ENCODE measurements at regions not wholly inside any gene's neighbourhood (a gene's known extent, or its start where the extent isn't known, plus 50 kb on each side); places are given as distances from the start of the nearest gene placed in this dataset.

DNA sequence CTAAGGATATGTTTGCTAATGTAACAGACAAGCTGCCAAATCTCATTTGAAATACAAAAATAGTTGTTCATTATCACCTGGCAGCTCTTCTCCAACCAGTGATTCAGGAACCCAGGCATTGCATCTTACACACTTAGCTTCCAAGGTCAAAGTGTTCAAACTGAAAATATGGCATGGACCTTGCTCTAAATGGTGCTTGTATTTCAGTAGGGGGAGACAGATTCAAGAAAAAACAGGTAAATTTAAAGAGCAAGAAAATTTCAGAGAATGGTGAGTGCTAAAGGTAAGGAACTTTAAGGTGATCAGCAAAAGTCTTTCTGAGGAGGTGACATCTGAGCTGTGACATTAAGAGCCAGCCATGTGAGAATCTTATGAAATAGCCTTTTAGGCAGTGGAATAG, 82.8 kb upstream of the E2F8 start:
- TF ChIP-seq, protein P1, sequence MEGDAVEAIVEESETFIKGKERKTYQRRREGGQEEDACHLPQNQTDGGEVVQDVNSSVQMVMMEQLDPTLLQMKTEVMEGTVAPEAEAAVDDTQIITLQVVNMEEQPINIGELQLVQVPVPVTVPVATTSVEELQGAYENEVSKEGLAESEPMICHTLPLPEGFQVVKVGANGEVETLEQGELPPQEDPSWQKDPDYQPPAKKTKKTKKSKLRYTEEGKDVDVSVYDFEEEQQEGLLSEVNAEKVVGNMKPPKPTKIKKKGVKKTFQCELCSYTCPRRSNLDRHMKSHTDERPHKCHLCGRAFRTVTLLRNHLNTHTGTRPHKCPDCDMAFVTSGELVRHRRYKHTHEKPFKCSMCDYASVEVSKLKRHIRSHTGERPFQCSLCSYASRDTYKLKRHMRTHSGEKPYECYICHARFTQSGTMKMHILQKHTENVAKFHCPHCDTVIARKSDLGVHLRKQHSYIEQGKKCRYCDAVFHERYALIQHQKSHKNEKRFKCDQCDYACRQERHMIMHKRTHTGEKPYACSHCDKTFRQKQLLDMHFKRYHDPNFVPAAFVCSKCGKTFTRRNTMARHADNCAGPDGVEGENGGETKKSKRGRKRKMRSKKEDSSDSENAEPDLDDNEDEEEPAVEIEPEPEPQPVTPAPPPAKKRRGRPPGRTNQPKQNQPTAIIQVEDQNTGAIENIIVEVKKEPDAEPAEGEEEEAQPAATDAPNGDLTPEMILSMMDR (conservative IDR thresholded peaks at IDR 0.05; ENCODE audit: low read depth, low read length), result peak; percentile 53
- peak; percentile 48 for DNase-seq (ENCODE audit: low read depth)
- H3K4me3 ChIP-seq (ENCODE audit: low read depth, low read length), result no peak overlapping the region

DNA sequence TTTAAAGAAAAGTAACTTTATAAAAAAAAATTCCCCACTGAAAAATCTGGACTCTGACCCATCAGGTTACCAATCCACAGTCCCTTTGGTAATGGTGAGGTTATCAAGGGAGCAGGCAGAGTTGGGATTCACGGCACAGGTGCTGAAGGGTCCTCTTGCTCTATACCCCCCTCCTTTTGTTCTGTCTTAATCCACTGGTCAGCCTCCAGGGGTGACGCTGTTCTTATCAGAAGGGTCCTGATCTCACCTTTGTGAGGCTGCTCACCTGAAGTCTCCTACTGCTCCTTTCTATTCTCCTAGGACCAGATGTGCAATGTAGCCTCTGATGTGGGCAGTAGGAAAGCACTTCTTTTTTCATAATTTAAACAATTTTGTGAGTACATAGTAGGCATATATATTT, 80.6 kb upstream of the E2F8 start:
- no peak for DNase-seq (ENCODE audit: low read depth)
- H3K4me3 ChIP-seq (ENCODE audit: low read depth, low read length), result no peak overlapping the region
- TF ChIP-seq, protein P1 (conservative IDR thresholded peaks at IDR 0.05; ENCODE audit: low read depth, low read length), result no peak

DNA sequence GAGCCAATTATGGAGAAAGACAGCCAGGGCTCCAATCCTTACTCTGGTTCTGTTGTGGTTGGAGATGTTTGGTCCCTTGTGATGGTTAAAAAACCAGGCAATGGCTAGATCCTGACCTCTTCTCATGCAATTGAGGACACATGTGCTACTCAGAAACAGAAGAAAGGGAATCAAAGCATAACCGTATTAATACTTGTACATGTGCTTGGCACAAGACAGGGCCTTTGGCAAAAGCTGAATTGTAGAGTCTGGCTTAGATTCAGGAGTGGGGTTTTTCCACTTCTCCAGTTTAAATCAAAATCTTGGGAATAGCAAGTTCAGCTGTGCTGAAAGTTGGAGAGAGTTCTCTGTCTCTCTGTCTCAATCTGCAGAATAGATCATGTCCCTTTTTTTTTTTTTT, 80.1 kb upstream of the E2F8 start:
- no peak overlapping the region for H3K4me3 ChIP-seq (ENCODE audit: low read depth, low read length)
- TF ChIP-seq, protein P1 (conservative IDR thresholded peaks at IDR 0.05; ENCODE audit: low read depth, low read length), result no peak
- no peak for DNase-seq (ENCODE audit: low read depth)

DNA sequence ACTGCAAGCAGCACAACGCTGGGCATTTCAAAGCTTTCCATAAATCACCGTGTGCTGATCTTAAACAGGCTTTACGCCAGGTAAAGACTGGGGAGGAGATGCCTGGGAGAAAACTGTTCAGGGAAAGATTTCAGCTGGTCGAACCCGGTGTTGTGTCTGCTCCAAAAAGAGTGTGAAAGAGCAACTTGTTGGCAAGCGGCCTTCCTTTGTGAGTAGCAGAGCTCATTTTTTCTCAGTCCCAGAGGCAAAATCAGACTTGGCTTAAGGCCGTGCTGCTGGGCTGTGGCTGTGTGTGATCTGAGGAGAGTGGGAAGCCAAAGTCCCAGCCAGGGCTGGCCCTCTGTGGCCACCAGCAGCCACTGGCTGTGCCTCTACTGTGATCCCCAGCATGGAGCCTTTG, 75.7 kb upstream of the E2F8 start:
- H3K4me3 ChIP-seq (ENCODE audit: low read depth, low read length), result no peak overlapping the region
- no peak for DNase-seq (ENCODE audit: low read depth)
- TF ChIP-seq, protein P1 (conservative IDR thresholded peaks at IDR 0.05; ENCODE audit: low read depth, low read length), result no peak

DNA sequence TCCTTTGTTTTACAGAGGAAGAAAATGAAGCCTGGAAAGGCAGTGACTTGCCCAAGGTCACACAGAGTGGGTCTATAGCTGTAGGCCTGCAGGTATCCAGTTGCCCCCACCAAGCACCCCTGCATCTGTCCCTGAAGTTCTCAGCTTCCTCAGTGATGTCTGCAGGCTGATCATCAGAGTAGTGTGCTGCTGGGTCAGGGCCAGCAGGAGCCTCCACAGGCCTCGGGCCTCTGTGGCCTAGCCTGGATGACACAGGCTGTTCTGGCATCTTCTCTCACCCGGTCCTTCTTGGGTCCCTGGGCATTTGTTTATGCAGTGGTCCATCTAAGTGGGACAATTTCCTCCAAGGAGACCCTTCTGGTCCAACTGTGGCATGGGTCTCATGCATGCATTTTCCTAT, 74.8 kb upstream of the E2F8 start:
- H3K4me3 ChIP-seq (ENCODE audit: low read depth, low read length), result no peak overlapping the region
- no peak for DNase-seq (ENCODE audit: low read depth)
- TF ChIP-seq, protein P1 (conservative IDR thresholded peaks at IDR 0.05; ENCODE audit: low read depth, low read length), result no peak

DNA sequence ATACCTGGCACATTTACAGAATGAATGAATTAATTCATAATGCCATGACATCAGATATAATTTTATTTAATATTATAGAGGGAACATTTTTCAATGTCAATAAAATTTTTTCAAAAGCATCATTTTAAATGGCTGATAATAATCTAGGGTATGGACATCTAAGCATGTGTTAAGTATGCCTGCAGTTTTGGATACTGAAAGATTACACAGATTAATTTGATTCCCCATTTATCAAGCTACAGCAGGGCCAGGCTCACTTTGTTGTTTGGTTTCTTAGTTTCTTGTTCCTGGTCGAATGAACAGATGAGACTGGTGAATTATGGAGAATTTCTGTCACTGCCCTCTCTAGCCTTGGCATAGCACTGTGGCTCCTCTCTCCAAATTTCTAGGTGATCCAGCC, 72.4 kb upstream of the E2F8 start:
- no peak overlapping the region for H3K4me3 ChIP-seq (ENCODE audit: low read depth, low read length)
- TF ChIP-seq, protein P1 (conservative IDR thresholded peaks at IDR 0.05; ENCODE audit: low read depth, low read length), result no peak
- no peak for DNase-seq (ENCODE audit: low read depth)

DNA sequence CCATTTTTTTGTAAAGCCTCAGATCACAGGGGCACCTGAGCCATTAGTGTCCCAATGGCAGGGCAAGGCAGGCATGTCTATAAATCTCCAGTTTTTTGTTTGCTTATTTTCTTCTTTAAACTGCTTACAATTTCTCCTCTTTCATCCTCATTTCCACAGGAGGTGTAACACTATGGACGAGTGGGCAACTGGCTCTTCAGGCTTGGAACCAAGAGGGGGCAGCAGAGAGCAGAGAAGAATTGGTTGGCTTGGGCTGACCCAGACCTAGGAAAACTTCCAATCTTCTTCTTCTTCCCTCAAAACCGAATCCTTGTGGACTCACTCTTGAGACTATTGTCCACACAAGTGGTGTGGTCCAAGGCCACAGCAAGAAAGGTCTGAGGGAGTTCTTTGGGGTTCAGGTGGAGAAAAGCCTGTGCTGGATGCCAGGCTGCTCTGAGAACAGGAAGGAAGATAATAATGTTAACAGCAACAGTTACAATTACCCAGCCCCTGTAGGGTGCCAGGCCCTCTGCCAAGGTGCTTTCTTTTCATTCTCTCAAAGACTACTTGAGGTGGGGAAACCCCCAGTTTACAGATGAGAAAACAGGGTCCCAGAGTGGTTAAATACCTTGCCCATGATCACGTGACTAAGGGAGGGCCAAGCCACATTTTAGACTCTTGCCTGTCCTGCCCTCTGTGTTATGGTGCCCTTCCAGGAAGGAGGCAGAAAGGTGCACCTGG, 70.7 kb upstream of the E2F8 start:
- H3K4me3 ChIP-seq (ENCODE audit: low read depth, low read length), result no peak overlapping the region
- peak; percentile 71 for DNase-seq (ENCODE audit: low read depth)
- TF ChIP-seq, protein P1 (conservative IDR thresholded peaks at IDR 0.05; ENCODE audit: low read depth, low read length), result peak; percentile 97
